ENCODE measurements at regions not wholly inside any gene's neighbourhood (a gene's known extent, or its start where the extent isn't known, plus 50 kb on each side); places are given as distances from the start of the nearest gene placed in this dataset.

- TF ChIP-seq YY1 (IDR thresholded peaks at IDR 0.05; ENCODE audit: insufficient read depth, insufficient read length) = no peak
- TF ChIP-seq ZNF274 (IDR thresholded peaks at IDR 0.05; ENCODE audit: low read depth, low read length) = no peak
These were observed 560.0 kb downstream of the BRINP1 start for GRCh38 chr9:118809160-118809625.
